ENCODE measurements at regions not wholly inside any gene's neighbourhood (a gene's known extent, or its start where the extent isn't known, plus 50 kb on each side); places are given as distances from the start of the nearest gene placed in this dataset.
"Not testable (repeated sequence)": the region's sequence is repeated elsewhere in the genome, so short reads cannot be mapped to it uniquely, and the experiment has no call there.

DNA sequence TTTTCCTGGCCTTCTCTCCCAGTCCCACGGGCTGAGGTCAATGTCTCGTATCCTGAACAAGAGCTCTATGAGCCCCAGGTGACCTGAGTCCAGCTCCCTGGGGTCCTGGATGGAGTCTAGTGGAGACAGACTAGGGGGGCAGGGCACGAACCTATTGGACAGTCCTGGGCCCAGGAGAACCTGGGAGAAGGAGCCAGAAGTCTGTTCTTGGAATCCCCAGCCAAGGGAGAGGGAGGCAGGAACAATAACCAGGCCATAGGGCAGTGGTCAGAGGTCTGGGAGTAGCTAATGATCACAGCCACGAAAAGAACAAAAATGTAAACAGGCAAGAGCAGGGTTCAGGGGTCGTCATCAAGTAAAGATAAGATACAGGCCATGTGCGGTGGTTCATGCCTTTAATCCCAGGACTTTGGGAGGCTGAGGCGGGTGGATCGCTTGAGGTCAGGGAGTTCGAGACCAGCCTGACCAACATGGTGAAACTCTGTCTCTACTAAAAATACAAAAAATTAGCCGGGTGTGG is 60.8 kb downstream of the COPRS start:
- DNase-seq (ENCODE audit: low spot score), result no peak

DNA sequence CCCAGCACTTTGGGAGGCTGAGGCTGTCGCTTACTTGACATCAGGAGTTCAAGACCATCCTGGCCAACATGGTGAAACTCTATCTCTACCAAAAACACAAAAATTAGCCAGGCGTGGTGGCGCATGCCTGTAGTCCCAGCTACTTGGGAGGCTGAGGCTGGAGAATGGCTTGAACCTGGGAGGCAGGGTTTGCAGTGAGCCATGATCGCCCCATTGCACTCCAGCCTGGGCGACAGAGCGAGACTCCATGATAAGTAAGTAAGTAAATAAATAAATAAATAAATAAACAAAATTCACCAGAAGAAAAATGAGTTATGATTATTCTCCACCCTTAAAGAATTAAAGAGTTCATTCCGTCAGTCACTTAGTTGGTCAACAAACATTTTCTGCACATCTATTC is 63.1 kb downstream of the COPRS start:
- DNase-seq (ENCODE audit: low spot score), result not testable (repeated sequence)

DNA sequence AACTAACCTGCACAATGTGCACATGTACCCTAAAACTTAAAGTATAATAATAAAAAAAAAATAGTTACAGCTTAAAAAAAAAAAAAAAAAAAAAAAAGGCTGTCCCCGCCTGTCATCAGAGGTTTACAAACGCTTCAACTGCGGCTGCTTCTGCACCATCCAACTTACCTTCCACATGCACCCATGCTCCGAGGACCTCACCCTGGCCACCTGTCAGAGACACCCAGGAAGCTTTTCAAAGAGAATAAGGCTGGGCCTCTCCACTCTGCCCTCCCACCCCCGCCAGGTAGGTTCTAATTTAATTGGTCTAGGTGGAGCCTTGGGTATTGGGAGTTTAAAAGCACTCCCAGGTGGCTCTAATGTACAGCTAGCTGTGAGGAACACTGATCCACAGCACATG is 64.9 kb downstream of the COPRS start:
- no peak for DNase-seq (ENCODE audit: low spot score)

DNA sequence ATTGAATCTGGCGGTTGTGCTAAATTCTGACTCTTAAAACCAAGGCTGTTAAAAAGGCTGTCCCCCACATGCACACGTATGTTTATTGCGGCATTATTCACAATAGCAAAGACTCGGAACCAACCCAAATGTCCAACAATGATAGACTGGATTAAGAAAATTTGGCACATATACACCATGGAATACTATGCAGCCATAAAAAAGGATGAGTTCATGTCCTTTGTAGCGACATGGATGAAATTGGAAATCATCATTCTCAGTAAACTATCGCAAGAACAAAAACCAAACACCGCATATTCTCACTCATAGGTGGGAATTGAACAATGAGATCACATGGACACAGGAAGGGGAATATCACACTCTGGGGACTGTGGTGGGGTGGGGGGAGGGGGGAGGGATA is 65.4 kb downstream of the COPRS start:
- DNase-seq (ENCODE audit: low spot score), result not testable (repeated sequence)

DNA sequence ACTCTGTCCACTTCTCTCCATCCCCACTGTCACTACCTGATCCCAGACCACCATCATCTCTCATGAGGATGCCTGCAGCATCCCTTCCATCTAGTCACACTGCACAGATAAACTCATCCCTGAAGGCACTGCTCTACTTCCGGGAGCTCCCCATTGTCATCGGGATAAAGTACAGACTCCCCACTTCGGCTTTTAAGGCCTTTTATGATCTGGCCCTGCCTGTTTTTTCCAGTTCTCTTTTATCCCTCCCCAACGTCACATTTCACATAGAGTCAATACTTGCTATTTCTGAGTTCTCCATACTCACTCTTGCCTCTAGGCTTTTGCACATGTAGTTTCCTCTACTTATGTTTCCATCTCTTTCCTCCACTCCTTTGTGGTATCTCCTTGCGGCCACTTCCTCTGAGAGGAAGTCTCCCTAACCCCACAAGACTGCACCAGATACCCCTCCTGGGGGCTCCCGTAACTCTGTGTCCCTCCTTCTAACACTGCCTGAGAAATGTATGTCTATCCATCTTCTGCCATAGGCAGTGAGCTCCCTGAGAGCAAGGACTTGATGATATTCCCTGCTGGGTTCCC is 66.9 kb downstream of the COPRS start:
- no peak for DNase-seq (ENCODE audit: low spot score)

DNA sequence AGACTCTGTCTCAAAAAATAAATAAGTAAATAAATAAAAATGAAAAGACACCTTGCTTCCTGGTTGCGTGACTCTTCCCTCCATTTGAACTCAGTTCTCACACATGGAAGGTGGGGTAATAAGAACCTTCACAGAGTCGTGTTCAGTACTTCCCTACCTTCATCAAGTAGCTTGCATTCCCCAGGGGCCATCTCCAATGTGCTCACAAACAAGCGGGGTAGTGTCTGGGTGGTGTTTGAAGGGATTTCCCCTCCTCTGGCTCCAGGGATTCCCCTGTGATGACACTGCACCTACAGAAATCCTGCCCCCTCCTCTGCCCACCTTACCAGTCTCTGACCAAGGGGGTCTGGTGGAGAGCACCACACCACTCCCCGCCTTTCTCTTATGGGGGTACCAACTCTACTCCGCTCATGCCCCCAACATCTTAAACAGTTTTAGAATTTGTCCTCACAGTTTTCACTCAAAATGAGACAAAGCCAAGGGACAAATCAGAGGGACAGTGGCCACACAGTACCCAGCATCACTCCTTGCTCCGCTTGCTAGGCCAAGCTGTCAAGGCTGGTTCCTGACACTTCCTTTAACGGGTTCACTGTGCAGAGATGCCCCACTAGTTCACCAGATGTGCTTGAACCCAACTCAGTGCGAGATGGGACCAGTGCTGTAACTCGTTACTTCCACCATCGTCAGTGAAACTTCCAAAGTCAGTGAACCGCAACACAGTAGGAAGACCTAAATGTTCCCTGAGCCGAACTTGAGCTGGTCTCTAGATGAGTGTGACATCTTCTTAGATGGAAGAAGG is 69.1 kb downstream of the COPRS start:
- DNase-seq (ENCODE audit: low spot score), result no peak

DNA sequence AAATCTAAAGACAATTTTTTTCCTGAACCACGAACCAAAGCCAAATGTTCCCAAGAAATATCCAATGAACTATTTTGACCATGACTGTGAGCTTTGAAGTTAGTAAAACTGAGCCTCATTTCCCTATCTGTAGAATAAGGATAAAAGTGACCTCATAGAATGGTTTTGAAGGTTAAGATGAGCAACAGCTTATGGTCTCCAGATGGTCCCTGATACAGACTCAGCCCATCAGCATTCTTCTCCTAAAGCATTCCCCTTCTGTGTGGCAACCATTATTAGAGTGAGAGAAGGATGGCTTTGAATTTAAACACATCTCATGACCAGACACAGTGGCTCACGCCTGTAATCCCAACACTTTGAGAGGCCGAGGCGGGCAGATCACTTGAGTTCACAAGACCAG is 70.1 kb downstream of the COPRS start:
- DNase-seq (ENCODE audit: low spot score), result no peak

DNA sequence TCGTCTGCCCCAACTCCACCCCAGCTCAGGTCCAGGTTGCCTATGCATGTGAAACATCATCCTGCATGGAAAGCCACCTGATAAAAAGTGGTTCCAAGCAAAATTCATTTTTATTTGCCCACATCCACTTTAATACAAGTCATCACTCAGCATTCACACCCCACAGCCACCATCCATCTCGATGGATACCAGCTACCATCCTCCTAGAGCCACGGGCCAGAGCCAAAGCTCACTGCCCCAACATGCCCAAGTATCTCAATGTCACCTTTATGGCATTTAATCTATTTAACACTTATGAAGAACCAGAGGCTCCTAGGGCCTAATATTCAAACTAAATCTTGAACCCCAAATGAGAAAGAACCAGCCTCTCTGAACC is 70.5 kb downstream of the COPRS start:
- DNase-seq (ENCODE audit: low spot score), result no peak

DNA sequence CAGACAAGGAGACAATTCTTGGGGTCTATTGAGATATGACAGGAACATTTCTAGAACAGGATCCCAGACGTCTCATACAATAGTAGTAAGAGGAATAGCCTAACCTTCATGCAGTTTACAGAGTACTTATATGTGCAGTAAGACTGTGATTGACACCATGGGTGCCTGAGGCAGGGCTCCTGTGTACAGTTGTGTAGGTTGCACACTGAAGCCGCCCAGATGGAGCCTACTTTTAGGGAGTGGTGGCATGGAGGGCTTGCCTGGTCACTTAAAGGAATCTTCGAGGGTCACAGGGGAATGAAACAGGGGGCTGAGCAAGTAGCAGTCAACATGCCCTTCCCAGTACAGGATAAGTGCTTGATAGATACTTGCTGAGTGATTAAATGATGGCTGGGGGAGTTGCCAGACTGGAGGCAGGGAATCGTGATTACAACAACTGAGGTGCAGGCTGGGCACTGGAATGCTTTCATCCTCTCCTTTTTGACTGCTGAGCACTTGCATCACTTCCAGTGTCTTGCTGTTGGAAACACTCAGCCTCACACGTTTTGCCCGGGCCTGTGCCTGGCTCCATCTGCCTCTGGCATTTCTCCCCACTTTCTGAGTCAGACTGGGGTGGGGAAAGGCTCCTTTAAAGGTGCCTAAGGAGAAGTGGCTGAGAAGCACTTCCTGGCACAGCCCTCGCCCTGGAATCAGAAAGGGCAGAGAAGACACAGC is 71.0 kb downstream of the COPRS start:
- DNase-seq (ENCODE audit: low spot score), result no peak

DNA sequence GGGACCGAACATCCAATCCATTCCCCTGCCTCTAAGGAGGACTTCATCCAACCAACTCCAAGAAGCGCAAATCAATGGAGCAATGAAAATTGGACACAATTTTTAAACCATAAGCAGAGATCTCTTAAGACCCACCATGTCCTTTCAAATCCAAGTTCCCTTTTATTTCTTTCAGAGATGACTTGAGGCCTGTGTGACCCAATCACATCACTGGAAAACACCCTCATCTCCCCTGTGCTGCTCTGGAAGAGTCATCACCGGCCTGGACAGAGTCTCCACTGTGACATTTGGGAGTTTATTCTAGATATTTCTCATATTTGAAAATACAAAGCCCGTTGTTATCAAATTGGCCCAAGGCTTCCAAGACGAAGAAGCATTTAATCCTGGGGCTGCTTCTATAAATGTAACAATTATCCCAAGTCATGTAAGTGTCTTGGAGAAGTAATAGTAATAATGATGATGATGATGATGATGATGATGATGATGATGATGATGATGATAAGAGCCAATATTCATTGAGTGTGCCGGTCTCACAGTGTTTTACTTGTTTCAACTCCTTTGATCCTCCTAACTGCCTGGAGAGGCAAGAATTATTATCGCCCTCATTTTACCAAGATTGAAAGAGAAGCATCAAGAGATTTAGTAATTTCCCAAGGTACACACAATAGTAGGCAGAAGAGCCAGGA is 72.1 kb downstream of the COPRS start:
- DNase-seq (ENCODE audit: low spot score), result no peak

DNA sequence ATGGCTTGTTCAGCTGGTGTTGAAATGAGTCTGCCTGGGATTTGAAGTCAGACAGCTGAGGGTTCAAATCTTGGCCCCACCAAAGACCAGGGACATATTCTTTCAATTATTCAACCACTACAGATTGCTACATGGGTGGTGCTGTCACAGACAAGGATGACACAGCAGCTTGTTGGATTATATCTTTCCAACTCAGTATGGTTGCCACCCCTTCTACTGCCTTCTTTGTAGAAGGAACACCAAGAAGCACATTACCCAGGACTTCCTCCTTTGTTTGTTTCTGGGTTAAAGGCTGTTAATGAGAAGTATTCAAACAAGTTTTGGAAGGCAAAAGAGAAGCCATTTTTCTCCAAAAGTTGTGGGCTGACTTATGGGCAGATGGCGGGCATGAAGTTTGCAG is 78.6 kb downstream of the COPRS start:
- no peak for DNase-seq (ENCODE audit: low spot score)

DNA sequence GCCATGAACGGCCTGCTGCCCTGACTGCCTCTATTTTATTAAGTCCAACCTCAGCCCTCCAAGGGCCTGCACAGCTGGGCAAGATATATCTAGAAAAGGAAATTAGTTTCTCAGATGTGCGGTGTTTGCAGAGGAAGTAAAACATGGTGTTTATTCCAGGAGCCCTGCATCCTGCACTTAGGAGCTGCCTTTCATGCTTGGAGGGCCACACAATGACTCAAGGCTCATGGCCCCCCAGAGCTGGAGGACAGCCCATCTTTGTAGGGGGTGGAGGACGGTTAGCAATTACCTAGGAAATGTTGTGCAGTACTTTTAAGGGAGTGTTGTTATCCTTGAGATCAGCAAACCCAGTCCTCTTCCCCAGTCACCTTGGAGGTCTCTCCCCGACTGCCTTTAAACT is 80.5 kb downstream of the COPRS start:
- DNase-seq (ENCODE audit: low spot score), result no peak

DNA sequence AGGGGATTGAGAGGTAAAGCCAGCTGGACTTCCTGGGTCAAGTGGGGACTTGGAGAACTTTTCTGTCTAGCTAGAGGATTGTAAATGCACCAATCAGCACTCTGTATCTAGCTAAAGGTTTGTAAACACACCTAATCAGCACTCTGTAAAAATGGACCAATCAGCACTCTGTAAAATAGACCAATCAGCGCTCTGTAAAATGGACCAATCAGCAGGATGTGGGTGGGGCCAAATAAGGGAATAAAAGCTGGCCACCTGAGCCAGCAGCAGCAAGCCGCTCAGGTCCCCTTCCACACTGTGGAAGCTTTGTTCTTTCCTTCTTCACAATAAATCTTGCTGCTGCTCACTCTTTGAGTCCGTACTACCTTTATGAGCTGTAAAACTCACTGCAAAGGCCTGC is 87.7 kb downstream of the COPRS start:
- DNase-seq (ENCODE audit: low spot score), result not testable (repeated sequence)

DNA sequence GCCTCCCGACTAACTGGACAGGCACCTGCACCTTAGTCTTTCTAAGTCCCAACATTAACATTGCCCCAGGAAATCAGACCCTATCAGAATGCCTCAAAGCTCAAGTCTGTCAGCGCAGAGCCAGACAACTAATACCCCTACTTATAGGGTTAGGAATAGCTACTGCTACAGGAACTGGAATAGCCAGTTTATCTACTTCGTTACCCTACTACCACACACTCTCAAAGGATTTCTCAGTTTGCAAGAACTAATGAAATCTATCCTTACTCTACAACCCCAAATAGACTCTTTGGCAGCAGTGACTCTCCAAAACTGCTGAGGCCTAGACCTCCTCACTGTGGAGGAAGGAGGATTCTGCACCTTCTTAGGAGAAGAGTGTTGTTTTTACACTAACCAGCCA is 88.5 kb downstream of the COPRS start:
- DNase-seq (ENCODE audit: low spot score), result not testable (repeated sequence)

DNA sequence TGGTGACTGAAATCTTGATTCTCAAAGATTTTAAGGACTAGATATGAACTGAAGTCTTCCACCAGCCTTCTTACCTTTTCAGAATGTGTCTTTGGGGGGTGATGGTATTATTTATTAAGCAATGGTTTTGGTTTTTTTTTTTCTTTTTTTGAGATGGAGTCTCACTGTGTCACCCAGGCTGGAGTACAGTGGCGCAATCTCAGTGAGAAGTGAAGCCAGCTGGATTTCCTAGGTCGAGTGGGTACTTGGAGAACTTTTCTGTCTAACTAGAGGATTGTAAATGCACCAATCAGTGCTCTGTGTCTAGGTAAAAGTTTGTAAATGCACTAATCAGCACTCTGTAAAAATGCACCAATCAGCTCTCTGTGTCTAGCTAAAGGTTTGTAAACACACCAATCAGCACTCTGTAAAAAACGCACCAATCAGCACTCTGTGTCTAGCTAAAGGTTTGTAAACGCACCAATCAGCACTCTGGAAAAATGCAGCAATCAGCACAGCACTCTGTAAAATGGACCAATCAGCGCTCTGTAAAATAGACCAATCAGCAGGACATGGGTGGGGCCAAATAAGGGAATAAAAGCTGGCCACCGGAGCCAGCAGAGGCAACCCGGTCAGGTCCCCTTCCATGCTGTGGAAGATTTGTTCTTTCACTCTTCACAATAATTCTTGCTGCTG is 97.1 kb downstream of the COPRS start:
- not testable (repeated sequence) for DNase-seq (ENCODE audit: low spot score)

DNA sequence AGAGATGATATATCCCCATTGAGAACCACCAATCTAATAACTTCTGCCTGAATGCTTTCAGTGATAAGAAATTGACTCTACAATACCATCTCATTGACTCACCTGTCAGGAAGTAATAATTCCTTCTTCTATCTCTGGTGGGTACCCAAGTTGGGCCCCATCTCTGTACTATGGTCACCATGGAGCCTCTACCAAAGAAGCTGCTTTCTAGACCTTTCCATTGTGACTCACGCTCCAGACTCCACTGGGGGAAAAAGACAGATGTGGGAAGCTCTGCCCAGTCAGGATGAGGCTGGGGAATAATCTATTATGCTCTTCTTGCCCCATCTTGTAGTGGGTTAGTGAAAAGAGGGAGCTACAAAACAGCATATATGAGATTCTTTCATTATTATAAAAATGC is 100.4 kb downstream of the COPRS start:
- DNase-seq (ENCODE audit: low spot score), result no peak

DNA sequence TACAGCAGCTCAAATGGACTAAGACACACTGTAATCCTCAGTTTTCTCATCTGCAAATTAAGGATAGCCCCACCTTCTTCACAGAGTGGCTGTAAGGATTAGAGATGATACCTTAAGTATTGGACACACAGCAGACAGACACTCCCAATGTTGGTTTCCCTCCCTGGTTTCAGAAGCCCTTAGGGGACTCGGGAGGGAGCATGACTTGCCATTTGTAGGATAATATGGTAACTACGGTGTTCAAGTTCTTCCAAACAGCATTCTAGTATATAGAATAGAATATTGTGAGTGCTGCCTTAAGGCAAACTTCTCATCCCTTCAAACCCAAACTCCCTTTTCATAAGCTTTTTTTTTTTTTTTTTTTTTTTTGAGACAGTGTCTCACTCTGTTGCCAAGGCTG is 101.9 kb downstream of the COPRS start:
- no peak for DNase-seq (ENCODE audit: low spot score)

DNA sequence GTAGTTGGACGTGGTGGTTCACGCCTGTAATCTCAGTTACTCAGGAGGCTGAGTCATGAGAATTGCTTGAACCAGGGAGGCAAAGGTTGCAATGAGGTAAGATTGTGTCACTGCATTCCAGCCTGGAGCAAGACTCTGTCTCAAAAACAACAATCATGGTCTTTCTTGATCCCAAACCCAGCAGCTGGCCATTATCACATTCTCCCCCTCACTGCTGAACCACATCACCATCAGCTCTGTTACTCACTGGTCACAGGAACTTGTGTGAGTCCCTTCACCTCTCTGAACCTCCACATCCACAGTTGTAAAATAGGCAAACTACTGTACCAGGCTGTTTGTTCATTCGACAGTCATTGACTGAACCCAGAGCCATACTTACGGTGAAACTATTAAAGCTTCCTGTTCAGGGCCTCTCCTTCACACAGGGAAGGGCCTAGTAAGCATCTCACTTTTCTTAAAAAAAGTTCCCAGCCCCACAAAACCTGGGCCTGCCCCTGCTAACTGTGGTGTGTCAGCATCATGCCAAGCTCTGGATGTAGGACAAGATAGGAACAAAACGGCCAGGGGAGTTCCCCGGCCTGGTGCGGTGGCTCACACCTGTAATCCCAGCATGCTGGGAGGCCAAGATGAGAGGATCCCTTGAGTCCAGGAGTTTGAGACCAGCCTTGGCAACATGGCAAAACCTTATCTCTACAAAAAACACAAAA is 104.7 kb downstream of the COPRS start:
- no peak for DNase-seq (ENCODE audit: low spot score)

DNA sequence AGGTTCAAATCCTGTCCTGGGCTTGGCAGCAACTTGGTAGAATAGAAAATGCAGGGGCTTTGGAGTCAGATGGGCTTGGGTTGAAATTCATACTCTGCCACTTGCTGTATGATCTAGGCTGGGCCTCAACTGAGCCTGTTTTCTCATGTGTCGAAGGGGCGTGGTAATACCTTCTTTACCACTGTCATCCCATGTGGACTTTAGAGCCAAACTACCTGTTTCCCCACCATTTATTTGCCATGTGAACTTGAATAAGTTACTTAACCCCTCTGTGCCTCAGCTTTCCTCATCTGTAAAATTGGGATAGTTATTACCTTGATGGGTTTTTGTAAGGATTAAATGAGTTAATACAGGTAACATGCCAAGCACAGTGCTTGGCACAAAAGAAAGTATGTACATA is 106.0 kb downstream of the COPRS start:
- no peak for DNase-seq (ENCODE audit: low spot score)

DNA sequence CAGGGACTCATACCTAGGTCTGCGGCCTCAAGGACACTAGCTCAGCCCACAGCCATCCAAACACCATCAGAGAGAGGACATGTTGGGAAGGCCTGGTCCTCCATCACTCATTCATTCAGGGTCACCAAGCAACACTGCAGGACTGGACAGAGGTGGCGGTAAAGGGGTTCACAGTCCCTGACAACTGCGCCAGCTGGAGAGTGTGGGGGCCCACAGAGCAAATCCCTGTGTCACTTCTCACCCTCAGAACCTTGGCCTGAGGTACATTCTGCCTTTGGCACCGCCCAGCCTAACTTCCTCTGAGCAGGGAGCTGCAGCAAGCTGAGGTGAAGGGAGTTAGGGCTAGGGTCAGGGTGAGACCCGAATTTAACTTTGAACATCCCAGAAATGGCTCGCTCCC is 106.5 kb downstream of the COPRS start:
- DNase-seq (ENCODE audit: low spot score), result no peak

DNA sequence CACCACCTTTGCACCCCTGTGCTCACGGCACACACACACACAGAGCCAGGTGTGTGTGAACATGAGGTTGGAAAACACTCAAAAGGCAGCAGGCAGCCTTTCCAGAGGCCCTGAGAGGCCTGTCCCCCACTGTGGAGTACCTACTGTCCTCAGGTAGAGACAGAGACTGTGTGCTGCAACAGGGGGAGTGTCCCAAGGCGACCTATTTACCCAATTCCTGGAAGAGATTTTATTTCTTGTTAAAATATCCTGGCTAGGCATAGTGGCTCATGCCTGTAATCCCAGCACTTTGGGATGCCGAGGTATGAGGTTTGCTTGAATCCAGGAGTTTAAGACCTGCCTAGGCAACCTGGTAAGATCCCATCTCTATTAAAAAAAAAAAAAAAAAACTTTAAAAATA is 108.5 kb downstream of the COPRS start:
- DNase-seq (ENCODE audit: low spot score), result no peak

All from HuH-7.5 (cell line).